Smooth muscle cell (in vitro differentiated cells): ENCODE measurements at regions not wholly inside any gene's neighbourhood (a gene's known extent, or its start where the extent isn't known, plus 50 kb on each side); places are given as distances from the start of the nearest gene placed in this dataset.

Experiments
- DNase-seq: peaks from one replicate; lab custom pipeline; 2025; ENCODE audit not compliant: unreplicated experiment; lab: John Stamatoyannopoulos, UW
- H2AFZ ChIP-seq: fragments of 200-600 bp; sonication (generic); 2 replicates; pipeline ENCODE4 v1.6.0; 2016; ENCODE audit warnings: antibody characterized with exemption, low read depth, mild to moderate bottlenecking
- H3F3A ChIP-seq: fragments of 200-600 bp; sonication (generic); 2 replicates; pipeline ENCODE4 v1.6.0; 2017; ENCODE audit warnings: antibody characterized with exemption, low read depth
- H3K27ac ChIP-seq: fragments of 200-600 bp; sonication (generic); 2 replicates; pipeline ENCODE4 v1.5.1; 2016; ENCODE audit warnings: low read depth, mild to moderate bottlenecking
- H3K27me3 ChIP-seq: fragments of 200-600 bp; sonication (generic); 2 replicates; pipeline ENCODE4 v1.6.1; 2016; ENCODE audit warnings: low read depth, mild to moderate bottlenecking
- H3K36me3 ChIP-seq: fragments of 200-600 bp; sonication (generic); 2 replicates; pipeline ENCODE4 v1.5.1; 2016; ENCODE audit warnings: low read depth
- H3K4me1 ChIP-seq: fragments of 200-600 bp; sonication (generic); 2 replicates; pipeline ENCODE4 v1.5.1; 2016; ENCODE audit warnings: low read depth
- H3K4me2 ChIP-seq: fragments of 200-600 bp; sonication (generic); 2 replicates; pipeline ENCODE4 v1.6.0; 2016; ENCODE audit warnings: mild to moderate bottlenecking
- H3K4me3 ChIP-seq: fragments of 200-600 bp; sonication (generic); 2 replicates; pipeline ENCODE4 v1.5.1; 2016; ENCODE audit warnings: mild to moderate bottlenecking
- H3K79me2 ChIP-seq: fragments of 200-600 bp; sonication (generic); 2 replicates; pipeline ENCODE4 v1.6.0; 2016; ENCODE audit warnings: low read depth, mild to moderate bottlenecking
- H3K9ac ChIP-seq: fragments of 200-600 bp; sonication (generic); 2 replicates; pipeline ENCODE4 v1.6.0; 2016; ENCODE audit warnings: low read depth
- H3K9me3 ChIP-seq: fragments of 200-600 bp; sonication (generic); replicated peaks from 2 replicates; pipeline ENCODE4 v1.5.1; 2016; ENCODE audit warnings: low read depth
- H4K20me1 ChIP-seq: fragments of 200-600 bp; sonication (generic); 2 replicates; pipeline ENCODE4 v1.6.0; 2016; ENCODE audit warnings: low read depth
- CTCF ChIP-seq: fragments of 200-600 bp; sonication (generic); IDR thresholded peaks from 2 replicates; pipeline ENCODE4 v1.5.1; 2017; ENCODE audit warnings: borderline replicate concordance, mild to moderate bottlenecking, antibody characterized with exemption; ENCODE audit not compliant: insufficient read depth, poor library complexity, severe bottlenecking
- WGBS: methylation state at CpG from one replicate; pipeline ENCODE4 v1.1.7; 2016; ENCODE audit warnings: low lambda C conversion rate; 5-methylcytosine and 5-hydroxymethylcytosine counted together

- H3K27ac ChIP-seq: no peak overlapping the region
- peaks cover 13% of the 10 kb centered on the region for H3K27me3 ChIP-seq
- no peak overlapping the region for H3K4me2 ChIP-seq
- H2AFZ ChIP-seq: no peak overlapping the region
- no peak for TF ChIP-seq CTCF
- no peak overlapping the region for H3K9ac ChIP-seq
- H3K79me2 ChIP-seq: no peaks in the 10 kb centered on the region
- H3K4me1 ChIP-seq: no peaks in the 10 kb centered on the region
- 96% methylated on average over 2 of the region's 2 CpGs for WGBS
- no peak for DNase-seq
- H4K20me1 ChIP-seq: no peaks in the 10 kb centered on the region
- no peaks in the 10 kb centered on the region for H3F3A ChIP-seq
- no peaks in the 10 kb centered on the region for H3K9me3 ChIP-seq
- H3K4me3 ChIP-seq: no peak overlapping the region
- H3K36me3 ChIP-seq: no peaks in the 10 kb centered on the region
These were observed 266.6 kb upstream of the NPVF start for GRCh38 chr7:25494896-25495295.

GRCh38 chr7:25495342-25496250, 267.3 kb upstream of the NPVF start:
- DNase-seq: no peak
- Histone ChIP-seq H3F3A (no peaks in the 10 kb centered on the region), H3K4me2 (no peak overlapping the region), H4K20me1 (no peaks in the 10 kb centered on the region), H3K4me3 (no peak overlapping the region), H3K9ac (no peak overlapping the region), H3K79me2 (no peaks in the 10 kb centered on the region), H2AFZ (no peak overlapping the region), H3K27me3 (peaks cover 19% of the 10 kb centered on the region), H3K4me1 (no peaks in the 10 kb centered on the region), H3K9me3 (no peaks in the 10 kb centered on the region), H3K36me3 (no peaks in the 10 kb centered on the region), H3K27ac (no peak overlapping the region)
- WGBS: 69% methylated on average over 11 of the region's 11 CpGs
- no peak for TF ChIP-seq CTCF

- Histone ChIP-seq H3K4me3 (no peak overlapping the region), H3K4me1 (no peaks in the 10 kb centered on the region), H2AFZ (no peak overlapping the region), H3K9ac (no peak overlapping the region), H3F3A (no peaks in the 10 kb centered on the region), H3K4me2 (no peak overlapping the region), H3K36me3 (no peaks in the 10 kb centered on the region), H3K79me2 (no peaks in the 10 kb centered on the region), H3K27ac (no peak overlapping the region), H3K9me3 (no peaks in the 10 kb centered on the region), H3K27me3 (peaks cover 30% of the 10 kb centered on the region), H4K20me1 (no peaks in the 10 kb centered on the region)
- DNase-seq: no peak
- no peak for TF ChIP-seq CTCF
- WGBS: 95% methylated on average over 11 of the region's 11 CpGs
These were observed 268.4 kb upstream of the NPVF start for GRCh38 chr7:25496476-25497368.
